Neural progenitor cell (in vitro differentiated cells): ENCODE measurements at regions not wholly inside any gene's neighbourhood (a gene's known extent, or its start where the extent isn't known, plus 50 kb on each side); places are given as distances from the start of the nearest gene placed in this dataset.

Experiments used
- DNase-seq: peaks from one replicate; pipeline ENCODE4 v3.0.0-alpha.2; 2016; ENCODE audit warnings: low spot score
- H2AFZ ChIP-seq: fragments of 200-600 bp; sonication (generic); replicated peaks from 2 replicates; pipeline ENCODE4 v1.6.1; 2016; ENCODE audit warnings: antibody characterized with exemption
- H3F3A ChIP-seq: fragments of 200-600 bp; sonication (generic); 2 replicates; pipeline ENCODE4 v1.6.1; 2016; ENCODE audit warnings: antibody characterized with exemption, low read depth
- H3K27ac ChIP-seq: fragments of 200-600 bp; sonication (generic); 2 replicates; pipeline ENCODE4 v1.5.1; 2016; ENCODE audit warnings: mild to moderate bottlenecking
- H3K27me3 ChIP-seq: fragments of 200-600 bp; sonication (generic); 2 replicates; pipeline ENCODE4 v1.6.1; 2016; ENCODE audit warnings: mild to moderate bottlenecking, moderate library complexity
- H3K36me3 ChIP-seq: fragments of 200-600 bp; sonication (generic); 2 replicates; pipeline ENCODE4 v1.5.1; 2016
- H3K4me1 ChIP-seq: fragments of 200-600 bp; sonication (generic); 2 replicates; pipeline ENCODE4 v1.6.1; 2016; ENCODE audit warnings: mixed run types
- H3K4me2 ChIP-seq: fragments of 200-600 bp; sonication (generic); 2 replicates; pipeline ENCODE4 v1.6.1; 2016
- H3K4me3 ChIP-seq: fragments of 200-600 bp; sonication (generic); 2 replicates; pipeline ENCODE4 v1.5.1; 2016
- H3K79me2 ChIP-seq: fragments of 200-600 bp; sonication (generic); 2 replicates; pipeline ENCODE4 v1.6.1; 2016; ENCODE audit warnings: low read depth
- H3K9ac ChIP-seq: fragments of 200-600 bp; sonication (generic); 2 replicates; pipeline ENCODE4 v1.6.1; 2016
- H3K9me3 ChIP-seq: fragments of 200-600 bp; sonication (generic); 2 replicates; pipeline ENCODE4 v1.5.1; 2016; ENCODE audit warnings: low read depth
- H4K20me1 ChIP-seq: fragments of 200-600 bp; sonication (generic); 2 replicates; pipeline ENCODE4 v1.6.1; 2016; ENCODE audit warnings: low read depth
- H3K27ac Mint-ChIP-seq: 3 replicates; pipeline ENCODE4 v1.8.0; 2021; ENCODE audit warnings: mixed read lengths
- H3K27me3 Mint-ChIP-seq: 2 replicates; pipeline ENCODE4 v1.8.0; 2022; ENCODE audit warnings: low read depth, mild to moderate bottlenecking, inconsistent platforms, moderate library complexity, mixed read lengths; ENCODE audit not compliant: insufficient read depth
- H3K36me3 Mint-ChIP-seq: 3 replicates; pipeline ENCODE4 v1.8.0; 2021; ENCODE audit warnings: mixed read lengths
- H3K4me1 Mint-ChIP-seq: 3 replicates; pipeline ENCODE4 v1.8.0; 2021; ENCODE audit warnings: mixed read lengths
- H3K4me3 Mint-ChIP-seq: 3 replicates; pipeline ENCODE4 v1.8.0; 2021; ENCODE audit warnings: mild to moderate bottlenecking, moderate library complexity, mixed read lengths
- H3K9me3 Mint-ChIP-seq: 3 replicates; pipeline ENCODE4 v1.8.0; 2020; ENCODE audit warnings: mixed read lengths
- EZH2 ChIP-seq: fragments of 200-600 bp; sonication (generic); IDR thresholded peaks from 2 replicates; pipeline ENCODE4 v1.6.1; 2017; ENCODE audit warnings: antibody characterized with exemption, mild to moderate bottlenecking, moderate library complexity
- EZH2phosphoT487 ChIP-seq: fragments of 200-600 bp; sonication (generic); IDR thresholded peaks from 2 replicates; pipeline ENCODE4 v1.6.1; 2017; ENCODE audit warnings: antibody characterized with exemption
- TF ChIP-seq, protein P1 (sequence below): fragments of 200-600 bp; sonication (generic); IDR thresholded peaks from 2 replicates; pipeline ENCODE4 v1.5.1; 2017; ENCODE audit warnings: antibody characterized with exemption, mild to moderate bottlenecking

DNA sequence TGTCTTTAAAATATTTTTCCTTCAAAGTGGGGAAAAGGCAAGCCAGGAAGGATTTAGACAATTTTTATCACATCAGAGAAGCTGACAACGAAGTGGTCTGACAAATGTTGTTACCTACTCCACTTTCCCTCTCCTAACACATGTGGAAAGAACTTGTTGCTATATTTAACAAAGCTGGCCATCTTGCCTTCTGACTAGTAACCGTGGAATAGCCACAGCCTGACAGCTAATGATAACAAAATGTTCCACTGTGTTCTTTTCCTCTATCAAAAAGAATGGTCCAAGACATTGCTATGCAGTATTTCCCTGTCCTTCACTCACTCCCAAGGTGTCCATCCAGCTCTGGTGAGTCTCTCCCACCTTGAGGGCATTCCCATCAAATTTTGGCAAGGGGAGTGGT is 481.4 kb upstream of the THBS1 start:
- Histone ChIP-seq H3K4me3 (no peak overlapping the region), H3K36me3 (no peaks in the 10 kb centered on the region), H3K9me3 (no peaks in the 10 kb centered on the region), H3K9ac (no peak overlapping the region), H3K27me3 (no peaks in the 10 kb centered on the region), H3F3A (peaks cover 27% of the 10 kb centered on the region), H3K4me1 (peaks cover 37% of the 10 kb centered on the region), H3K4me2 (no peak overlapping the region), H3K79me2 (no peaks in the 10 kb centered on the region), H4K20me1 (no peaks in the 10 kb centered on the region), H2AFZ (no peak overlapping the region), H3K27ac (no peak overlapping the region)
- TF ChIP-seq, protein P1, sequence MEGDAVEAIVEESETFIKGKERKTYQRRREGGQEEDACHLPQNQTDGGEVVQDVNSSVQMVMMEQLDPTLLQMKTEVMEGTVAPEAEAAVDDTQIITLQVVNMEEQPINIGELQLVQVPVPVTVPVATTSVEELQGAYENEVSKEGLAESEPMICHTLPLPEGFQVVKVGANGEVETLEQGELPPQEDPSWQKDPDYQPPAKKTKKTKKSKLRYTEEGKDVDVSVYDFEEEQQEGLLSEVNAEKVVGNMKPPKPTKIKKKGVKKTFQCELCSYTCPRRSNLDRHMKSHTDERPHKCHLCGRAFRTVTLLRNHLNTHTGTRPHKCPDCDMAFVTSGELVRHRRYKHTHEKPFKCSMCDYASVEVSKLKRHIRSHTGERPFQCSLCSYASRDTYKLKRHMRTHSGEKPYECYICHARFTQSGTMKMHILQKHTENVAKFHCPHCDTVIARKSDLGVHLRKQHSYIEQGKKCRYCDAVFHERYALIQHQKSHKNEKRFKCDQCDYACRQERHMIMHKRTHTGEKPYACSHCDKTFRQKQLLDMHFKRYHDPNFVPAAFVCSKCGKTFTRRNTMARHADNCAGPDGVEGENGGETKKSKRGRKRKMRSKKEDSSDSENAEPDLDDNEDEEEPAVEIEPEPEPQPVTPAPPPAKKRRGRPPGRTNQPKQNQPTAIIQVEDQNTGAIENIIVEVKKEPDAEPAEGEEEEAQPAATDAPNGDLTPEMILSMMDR, result no peak
- no peak for TF ChIP-seq EZH2phosphoT487
- TF ChIP-seq EZH2, result no peak
- Mint-ChIP-seq H3K27me3 (no peaks in the 10 kb centered on the region), H3K36me3 (no peaks in the 10 kb centered on the region), H3K4me1 (peaks cover 19% of the 10 kb centered on the region), H3K4me3 (no peak overlapping the region), H3K27ac (no peak overlapping the region), H3K9me3 (no peaks in the 10 kb centered on the region)
- no peak for DNase-seq

- Histone ChIP-seq H3F3A (peaks cover 24% of the 10 kb centered on the region), H3K79me2 (no peaks in the 10 kb centered on the region), H3K27ac (no peak overlapping the region), H3K36me3 (no peaks in the 10 kb centered on the region), H3K9me3 (no peaks in the 10 kb centered on the region), H3K27me3 (no peaks in the 10 kb centered on the region), H4K20me1 (no peaks in the 10 kb centered on the region), H3K4me3 (no peak overlapping the region), H3K4me1 (peaks cover 30% of the 10 kb centered on the region), H3K9ac (no peak overlapping the region), H3K4me2 (no peak overlapping the region), H2AFZ (no peak overlapping the region)
- H3K4me1 Mint-ChIP-seq, result peaks cover 14% of the 10 kb centered on the region
- H3K9me3 Mint-ChIP-seq, result no peaks in the 10 kb centered on the region
- H3K4me3 Mint-ChIP-seq, result no peak overlapping the region
- H3K27ac Mint-ChIP-seq, result no peak overlapping the region
- H3K27me3 Mint-ChIP-seq, result no peaks in the 10 kb centered on the region
- DNase-seq, result no peak
- no peaks in the 10 kb centered on the region for H3K36me3 Mint-ChIP-seq
- TF ChIP-seq EZH2phosphoT487 (no peak), EZH2 (no peak)
- TF ChIP-seq, protein P1, result no peak
Observed at GRCh38 chr15:39100106-39100660, 480.7 kb upstream of the THBS1 start.

DNA sequence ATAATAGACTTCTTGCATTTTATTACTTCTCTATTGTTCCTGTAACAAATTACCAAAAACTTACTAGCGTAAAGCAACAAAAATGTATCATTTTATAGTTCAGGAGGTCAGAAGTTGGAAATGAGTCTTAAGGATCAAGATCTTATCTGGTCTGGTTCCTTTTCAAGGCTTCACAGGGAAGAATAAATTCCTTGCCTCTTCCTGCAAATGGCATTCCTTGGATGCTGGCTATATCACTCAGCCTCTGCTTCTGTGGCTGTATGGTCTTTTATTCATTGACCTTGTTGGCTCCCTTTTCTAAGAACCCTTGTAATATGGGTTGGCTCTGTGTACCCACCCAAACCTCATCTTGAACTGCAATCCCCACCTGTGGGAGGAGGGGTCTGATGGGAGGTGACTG is 478.4 kb upstream of the THBS1 start:
- Histone ChIP-seq H4K20me1 (no peaks in the 10 kb centered on the region), H3K4me3 (no peak overlapping the region), H3K9me3 (no peaks in the 10 kb centered on the region), H3K27ac (no peak overlapping the region), H3K36me3 (no peaks in the 10 kb centered on the region), H2AFZ (no peak overlapping the region), H3F3A (peaks cover 2% of the 10 kb centered on the region), H3K4me2 (no peak overlapping the region), H3K9ac (no peak overlapping the region), H3K79me2 (no peaks in the 10 kb centered on the region), H3K4me1 (peaks cover 11% of the 10 kb centered on the region), H3K27me3 (no peaks in the 10 kb centered on the region)
- Mint-ChIP-seq H3K4me1 (no peaks in the 10 kb centered on the region), H3K27ac (no peak overlapping the region), H3K9me3 (no peaks in the 10 kb centered on the region), H3K4me3 (no peak overlapping the region), H3K27me3 (no peaks in the 10 kb centered on the region), H3K36me3 (no peaks in the 10 kb centered on the region)
- DNase-seq, result no peak
- no peak for TF ChIP-seq EZH2
- no peak for TF ChIP-seq EZH2phosphoT487
- TF ChIP-seq, protein P1, result no peak
